ENCODE measurements at regions not wholly inside any gene's neighbourhood (a gene's known extent, or its start where the extent isn't known, plus 50 kb on each side); places are given as distances from the start of the nearest gene placed in this dataset.

DNA sequence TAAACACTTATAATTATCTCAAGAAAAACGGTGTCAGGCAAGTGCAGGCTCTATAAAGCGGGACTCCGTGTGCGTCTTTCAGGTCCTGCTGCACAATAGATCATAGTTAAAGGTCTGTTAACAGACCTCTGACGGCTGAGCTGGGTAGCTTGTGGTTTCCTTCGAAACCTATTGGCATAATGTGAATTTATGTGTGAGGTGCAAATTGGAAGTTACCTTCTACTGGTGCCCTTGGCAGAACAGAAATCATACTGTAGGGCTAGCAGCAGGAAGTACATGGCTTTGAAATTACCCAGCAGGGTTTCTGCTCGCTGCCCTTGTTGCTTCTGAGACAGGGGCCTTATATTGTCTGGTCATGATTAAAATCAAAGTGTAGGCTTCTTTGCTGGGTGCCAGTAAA, 216.4 kb upstream of the HAND2 start:
- no peak for FAIRE-seq
- H4K20me1 ChIP-seq (ENCODE audit: insufficient read depth, low read length), result no peaks in the 10 kb centered on the region
- H2AFZ ChIP-seq (ENCODE audit: low read depth, low read length), result no peak overlapping the region
- DNase-seq (ENCODE audit: low read depth), result no peak
- no peaks in the 10 kb centered on the region for H3K4me1 ChIP-seq (ENCODE audit: insufficient read depth, low read length)
- Mint-ChIP-seq H3K36me3 (ENCODE audit: low read depth, unreplicated experiment) (no peaks in the 10 kb centered on the region), H3K9me3 (ENCODE audit: unreplicated experiment) (no peaks in the 10 kb centered on the region), H3K4me3 (ENCODE audit: unreplicated experiment) (no peak overlapping the region), H3K27me3 (ENCODE audit: low read depth, unreplicated experiment) (no peaks in the 10 kb centered on the region), H3K4me1 (ENCODE audit: low read depth, unreplicated experiment) (no peaks in the 10 kb centered on the region), H3K27ac (ENCODE audit: unreplicated experiment) (no peak overlapping the region)
- H3K36me3 ChIP-seq (ENCODE audit: insufficient read depth, low read length), result no peaks in the 10 kb centered on the region
- H3K27ac ChIP-seq (ENCODE audit: low read depth, low read length), result no peak overlapping the region
- H3K9me3 ChIP-seq (ENCODE audit: insufficient read depth, low read depth, low read length), result no peaks in the 10 kb centered on the region
- no peaks in the 10 kb centered on the region for H3K79me2 ChIP-seq (ENCODE audit: insufficient read depth, low read length)
- no peak overlapping the region for H3K4me3 ChIP-seq (ENCODE audit: insufficient read depth, low read depth, low read length)
- no peak overlapping the region for H3K9ac ChIP-seq (ENCODE audit: low read length)
- H3K4me2 ChIP-seq (ENCODE audit: low read length), result no peak overlapping the region
- TF ChIP-seq EZH2 (IDR thresholded peaks at IDR 0.05; ENCODE audit: insufficient read depth, low read length), result no peak
- TF ChIP-seq, protein P1, sequence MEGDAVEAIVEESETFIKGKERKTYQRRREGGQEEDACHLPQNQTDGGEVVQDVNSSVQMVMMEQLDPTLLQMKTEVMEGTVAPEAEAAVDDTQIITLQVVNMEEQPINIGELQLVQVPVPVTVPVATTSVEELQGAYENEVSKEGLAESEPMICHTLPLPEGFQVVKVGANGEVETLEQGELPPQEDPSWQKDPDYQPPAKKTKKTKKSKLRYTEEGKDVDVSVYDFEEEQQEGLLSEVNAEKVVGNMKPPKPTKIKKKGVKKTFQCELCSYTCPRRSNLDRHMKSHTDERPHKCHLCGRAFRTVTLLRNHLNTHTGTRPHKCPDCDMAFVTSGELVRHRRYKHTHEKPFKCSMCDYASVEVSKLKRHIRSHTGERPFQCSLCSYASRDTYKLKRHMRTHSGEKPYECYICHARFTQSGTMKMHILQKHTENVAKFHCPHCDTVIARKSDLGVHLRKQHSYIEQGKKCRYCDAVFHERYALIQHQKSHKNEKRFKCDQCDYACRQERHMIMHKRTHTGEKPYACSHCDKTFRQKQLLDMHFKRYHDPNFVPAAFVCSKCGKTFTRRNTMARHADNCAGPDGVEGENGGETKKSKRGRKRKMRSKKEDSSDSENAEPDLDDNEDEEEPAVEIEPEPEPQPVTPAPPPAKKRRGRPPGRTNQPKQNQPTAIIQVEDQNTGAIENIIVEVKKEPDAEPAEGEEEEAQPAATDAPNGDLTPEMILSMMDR (IDR thresholded peaks at IDR 0.05; ENCODE audit: insufficient read depth, low read depth, low read length), result no peak
- H3K27me3 ChIP-seq (ENCODE audit: insufficient read depth, low read length), result no peaks in the 10 kb centered on the region

DNA sequence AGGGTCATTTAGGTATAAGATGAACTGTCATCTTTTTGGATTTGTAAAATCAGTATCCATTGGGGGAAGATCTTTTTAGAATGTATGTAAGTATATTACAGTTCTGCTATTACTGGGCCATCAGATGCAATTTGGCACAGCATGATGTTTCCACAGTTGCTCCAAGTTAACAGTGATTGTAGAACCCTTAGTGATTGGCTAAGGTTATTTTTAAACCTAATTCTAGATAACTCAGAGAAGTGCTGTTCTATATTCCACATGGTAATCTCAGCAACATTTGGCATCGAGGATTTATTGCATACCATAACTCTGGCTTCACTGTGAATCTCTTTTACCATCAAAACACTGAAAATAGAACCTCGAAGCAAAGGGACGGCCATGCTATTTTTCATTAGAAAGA, 215.7 kb upstream of the HAND2 start:
- Mint-ChIP-seq H3K4me1 (ENCODE audit: low read depth, unreplicated experiment) (no peaks in the 10 kb centered on the region), H3K27me3 (ENCODE audit: low read depth, unreplicated experiment) (no peaks in the 10 kb centered on the region), H3K9me3 (ENCODE audit: unreplicated experiment) (no peaks in the 10 kb centered on the region), H3K27ac (ENCODE audit: unreplicated experiment) (no peak overlapping the region), H3K36me3 (ENCODE audit: low read depth, unreplicated experiment) (no peaks in the 10 kb centered on the region), H3K4me3 (ENCODE audit: unreplicated experiment) (no peak overlapping the region)
- Histone ChIP-seq H3K4me3 (ENCODE audit: insufficient read depth, low read depth, low read length) (no peak overlapping the region), H3K27me3 (ENCODE audit: insufficient read depth, low read length) (no peaks in the 10 kb centered on the region), H3K4me1 (ENCODE audit: insufficient read depth, low read length) (no peaks in the 10 kb centered on the region), H3K9me3 (ENCODE audit: insufficient read depth, low read depth, low read length) (no peaks in the 10 kb centered on the region), H3K4me2 (ENCODE audit: low read length) (no peak overlapping the region), H4K20me1 (ENCODE audit: insufficient read depth, low read length) (no peaks in the 10 kb centered on the region), H3K36me3 (ENCODE audit: insufficient read depth, low read length) (no peaks in the 10 kb centered on the region), H3K27ac (ENCODE audit: low read depth, low read length) (no peak overlapping the region), H3K79me2 (ENCODE audit: insufficient read depth, low read length) (no peaks in the 10 kb centered on the region), H3K9ac (ENCODE audit: low read length) (no peak overlapping the region), H2AFZ (ENCODE audit: low read depth, low read length) (no peak overlapping the region)
- no peak for TF ChIP-seq EZH2 (IDR thresholded peaks at IDR 0.05; ENCODE audit: insufficient read depth, low read length)
- TF ChIP-seq, protein P1 (IDR thresholded peaks at IDR 0.05; ENCODE audit: insufficient read depth, low read depth, low read length), result no peak
- DNase-seq (ENCODE audit: low read depth) (no peak), FAIRE-seq (no peak)

DNA sequence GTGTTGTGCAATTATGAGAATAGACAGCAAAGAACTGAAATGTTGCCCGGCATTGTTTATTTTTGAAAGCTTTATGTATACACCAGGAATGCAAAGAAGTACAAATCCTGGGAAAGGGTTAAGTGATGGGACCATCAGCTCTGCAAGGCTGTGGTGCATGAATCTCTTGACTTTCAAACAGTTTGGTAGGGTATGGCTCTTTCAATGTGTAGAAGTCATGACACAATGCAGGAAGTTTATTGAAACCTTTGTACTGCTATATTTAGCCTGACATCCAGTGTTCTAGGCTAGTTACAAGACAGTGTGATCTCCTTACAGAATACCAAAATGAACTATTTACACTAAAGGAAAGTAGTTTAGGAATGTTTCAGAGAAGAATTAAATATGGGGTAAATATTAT, 206.8 kb upstream of the HAND2 start:
- Histone ChIP-seq H2AFZ (ENCODE audit: low read depth, low read length) (no peak overlapping the region), H3K79me2 (ENCODE audit: insufficient read depth, low read length) (no peaks in the 10 kb centered on the region), H3K27ac (ENCODE audit: low read depth, low read length) (no peak overlapping the region), H3K4me2 (ENCODE audit: low read length) (no peak overlapping the region), H3K9ac (ENCODE audit: low read length) (no peak overlapping the region), H3K9me3 (ENCODE audit: insufficient read depth, low read depth, low read length) (no peaks in the 10 kb centered on the region), H3K27me3 (ENCODE audit: insufficient read depth, low read length) (no peaks in the 10 kb centered on the region), H3K4me1 (ENCODE audit: insufficient read depth, low read length) (no peaks in the 10 kb centered on the region), H4K20me1 (ENCODE audit: insufficient read depth, low read length) (no peaks in the 10 kb centered on the region), H3K36me3 (ENCODE audit: insufficient read depth, low read length) (no peaks in the 10 kb centered on the region), H3K4me3 (ENCODE audit: insufficient read depth, low read depth, low read length) (no peak overlapping the region)
- no peak overlapping the region for H3K27ac Mint-ChIP-seq (ENCODE audit: unreplicated experiment)
- FAIRE-seq, result no peak
- H3K4me1 Mint-ChIP-seq (ENCODE audit: low read depth, unreplicated experiment), result no peaks in the 10 kb centered on the region
- no peak overlapping the region for H3K4me3 Mint-ChIP-seq (ENCODE audit: unreplicated experiment)
- H3K36me3 Mint-ChIP-seq (ENCODE audit: low read depth, unreplicated experiment), result no peaks in the 10 kb centered on the region
- no peak for TF ChIP-seq EZH2 (IDR thresholded peaks at IDR 0.05; ENCODE audit: insufficient read depth, low read length)
- TF ChIP-seq, protein P1 (IDR thresholded peaks at IDR 0.05; ENCODE audit: insufficient read depth, low read depth, low read length), result no peak
- no peak for DNase-seq (ENCODE audit: low read depth)
- H3K27me3 Mint-ChIP-seq (ENCODE audit: low read depth, unreplicated experiment), result no peaks in the 10 kb centered on the region
- H3K9me3 Mint-ChIP-seq (ENCODE audit: unreplicated experiment), result no peaks in the 10 kb centered on the region
